ENCODE measurements at regions not wholly inside any gene's neighbourhood (a gene's known extent, or its start where the extent isn't known, plus 50 kb on each side); places are given as distances from the start of the nearest gene placed in this dataset.

DNA sequence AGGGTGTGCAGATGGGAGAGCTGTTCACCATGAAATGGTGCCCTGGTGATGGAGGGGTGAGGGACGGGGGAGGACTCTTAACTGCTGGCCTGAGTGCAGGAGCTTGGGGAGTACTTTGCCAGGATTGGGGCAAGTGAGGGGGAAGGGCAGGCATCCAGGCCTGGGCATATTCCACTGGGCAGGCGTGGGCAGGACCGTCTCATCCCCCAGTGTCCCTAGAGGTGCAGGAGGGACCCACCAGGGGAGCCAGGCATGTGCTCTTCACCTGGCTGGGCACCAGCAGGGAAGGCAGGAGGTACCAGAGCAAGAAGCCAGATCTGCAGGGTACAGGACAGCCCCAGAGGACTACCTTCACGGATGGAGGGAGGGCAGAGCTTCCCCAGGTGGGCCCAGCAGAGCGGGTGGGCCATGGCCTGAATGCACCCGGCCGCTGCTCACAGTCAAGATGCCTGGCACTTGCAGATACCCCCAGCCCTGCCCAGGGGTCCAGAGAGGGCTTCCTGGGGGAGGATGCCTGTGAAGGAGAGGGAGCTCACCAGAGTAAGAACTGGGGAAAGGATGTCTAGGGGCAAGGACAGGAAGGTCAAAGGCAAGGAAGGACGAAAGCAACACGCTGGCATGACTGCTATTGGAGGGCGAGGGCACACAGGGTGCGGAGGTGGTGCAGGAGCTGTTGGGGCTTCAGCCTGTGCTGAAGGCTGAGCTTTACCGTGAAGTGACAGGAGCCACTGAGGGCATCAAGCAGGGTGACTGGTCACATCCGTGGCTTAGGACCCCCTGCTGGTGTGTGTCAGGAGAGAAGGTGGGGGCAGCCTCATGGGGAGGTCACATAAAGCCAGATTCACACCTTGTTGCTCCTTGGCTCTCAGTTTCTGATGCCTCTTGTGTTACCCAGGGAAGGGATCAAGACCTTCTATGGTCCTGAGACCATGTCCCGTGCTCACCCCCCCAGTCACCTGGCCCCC lies 68.2 kb upstream of the NKX1-1 start:
- ChIA-PET POLR2A (no interaction called here), CTCF (no interaction called here)
- DNase-seq (no peak), ATAC-seq (replicated peaks in 1 of 4) (no peak)
- peaks cover 0 to 8% (median under 1%) of the 10 kb centered on the region in 3 donors for H3K9me3 Mint-ChIP-seq
- no peak overlapping the region for H3K27ac Mint-ChIP-seq
- Histone ChIP-seq H3K4me1 (ENCODE audit: control insufficient read depth in 1 of 2, extremely low read depth in 1 of 2, insufficient read depth in 2 of 2, low read length in 2 of 2) (no peaks in the 10 kb centered on the region), H3K27me3 (replicated peaks in 1 of 2; ENCODE audit: control insufficient read depth in 2 of 2, extremely low read depth in 1 of 2, insufficient read depth in 2 of 2, low read length in 1 of 2) (peaks cover 0 to 60% of the 10 kb centered on the region in 2 experiments), H3K36me3 (ENCODE audit: control insufficient read depth in 2 of 2, extremely low read depth in 1 of 2, insufficient read depth in 1 of 2, low read length in 1 of 2) (no peaks in the 10 kb centered on the region), H3K9me3 (no peaks in the 10 kb centered on the region), H3K4me3 (ENCODE audit: control insufficient read depth in 1 of 2, extremely low read depth in 1 of 2, low read length in 1 of 2) (no peak overlapping the region), H3K27ac (ENCODE audit: low read length) (no peak overlapping the region)
- H3K4me1 Mint-ChIP-seq: no peaks in the 10 kb centered on the region
- H3K27me3 Mint-ChIP-seq: peaks cover 20 to 25% of the 10 kb centered on the region in 2 donors
- no peaks in the 10 kb centered on the region for H3K36me3 Mint-ChIP-seq
- no peak overlapping the region for H3K4me3 Mint-ChIP-seq
- WGBS (ENCODE audit: insufficient coverage): 77% methylated on average over 13 of the region's 14 CpGs

DNA sequence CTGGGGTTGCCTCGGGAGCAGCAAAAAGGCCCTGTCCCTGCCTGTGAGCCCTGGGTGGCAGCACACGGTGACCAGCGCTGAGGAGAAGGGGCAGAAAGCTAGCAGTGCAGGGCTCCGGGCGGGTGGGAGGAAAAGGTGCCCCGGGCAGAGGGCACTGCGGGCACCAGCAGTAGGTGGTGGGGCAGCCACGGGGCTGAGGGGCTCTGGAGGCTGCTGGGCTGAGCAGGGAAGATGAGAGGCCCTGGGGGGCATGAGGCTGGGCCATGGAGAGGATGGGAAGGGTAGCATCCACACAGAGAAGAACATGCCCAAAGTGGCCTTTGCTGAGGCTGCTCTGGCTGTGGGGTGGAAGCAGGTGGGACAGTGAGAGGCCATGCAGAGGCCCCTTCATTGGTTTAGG lies 67.5 kb upstream of the NKX1-1 start:
- no peak overlapping the region for H3K4me3 ChIP-seq (ENCODE audit: control insufficient read depth in 1 of 2, extremely low read depth in 1 of 2, low read length in 1 of 2)
- no peak overlapping the region for H3K27ac Mint-ChIP-seq
- POLR2A ChIA-PET: no interaction called here
- H3K36me3 Mint-ChIP-seq: no peaks in the 10 kb centered on the region
- H3K4me1 ChIP-seq (ENCODE audit: control insufficient read depth in 1 of 2, extremely low read depth in 1 of 2, insufficient read depth in 2 of 2, low read length in 2 of 2): no peaks in the 10 kb centered on the region
- no peak overlapping the region for H3K4me3 Mint-ChIP-seq
- H3K27ac ChIP-seq (ENCODE audit: low read length): no peak overlapping the region
- H3K9me3 ChIP-seq: no peaks in the 10 kb centered on the region
- CTCF ChIA-PET: no interaction called here
- peaks cover 0 to 56% of the 10 kb centered on the region in 2 experiments for H3K27me3 ChIP-seq (replicated peaks in 1 of 2; ENCODE audit: control insufficient read depth in 2 of 2, extremely low read depth in 1 of 2, insufficient read depth in 2 of 2, low read length in 1 of 2)
- WGBS (ENCODE audit: insufficient coverage): 84% methylated on average over 8 of the region's 8 CpGs
- DNase-seq (no peak), ATAC-seq (replicated peaks in 1 of 4) (no peak)
- no peaks in the 10 kb centered on the region for H3K4me1 Mint-ChIP-seq
- peaks cover 20 to 24% of the 10 kb centered on the region in 2 donors for H3K27me3 Mint-ChIP-seq
- no peaks in the 10 kb centered on the region for H3K36me3 ChIP-seq (ENCODE audit: control insufficient read depth in 2 of 2, extremely low read depth in 1 of 2, insufficient read depth in 1 of 2, low read length in 1 of 2)
- peaks cover 0 to 8% (median 0%) of the 10 kb centered on the region in 3 donors for H3K9me3 Mint-ChIP-seq

DNA sequence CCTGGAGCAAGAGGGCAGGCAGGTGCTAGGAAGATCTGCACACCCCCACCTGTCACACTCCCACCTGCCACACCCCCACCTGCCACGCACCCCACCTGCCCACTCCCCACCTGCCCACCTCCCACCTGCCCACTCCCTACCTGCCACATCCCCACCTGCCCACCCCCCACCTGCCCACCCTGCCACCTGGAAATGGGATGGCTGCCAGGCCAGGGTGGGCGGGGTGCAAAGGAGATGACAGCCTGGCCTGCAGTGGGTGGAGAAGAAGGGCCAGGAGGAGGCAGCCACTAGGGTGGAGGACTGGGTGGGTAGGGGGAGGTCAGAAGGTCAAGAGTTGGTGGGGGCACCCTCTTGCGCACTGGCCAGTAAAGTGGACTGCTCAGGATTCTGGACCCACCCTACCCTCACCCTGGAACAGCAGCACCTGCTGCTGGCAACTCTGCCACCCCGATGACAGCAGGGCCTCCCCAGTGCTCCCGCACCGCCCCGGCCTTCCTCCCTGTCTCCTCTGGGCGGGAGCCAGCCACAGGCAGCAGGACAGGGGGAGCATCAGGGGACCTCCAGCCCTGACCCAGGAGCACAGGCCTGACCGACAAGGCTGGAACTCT lies 66.8 kb upstream of the NKX1-1 start:
- Histone ChIP-seq H3K9me3 (no peaks in the 10 kb centered on the region), H3K4me1 (ENCODE audit: control insufficient read depth in 1 of 2, extremely low read depth in 1 of 2, insufficient read depth in 2 of 2, low read length in 2 of 2) (no peaks in the 10 kb centered on the region), H3K27ac (ENCODE audit: low read length) (no peak overlapping the region), H3K36me3 (ENCODE audit: control insufficient read depth in 2 of 2, extremely low read depth in 1 of 2, insufficient read depth in 1 of 2, low read length in 1 of 2) (no peaks in the 10 kb centered on the region), H3K27me3 (replicated peaks in 1 of 2; ENCODE audit: control insufficient read depth in 2 of 2, extremely low read depth in 1 of 2, insufficient read depth in 2 of 2, low read length in 1 of 2) (peaks cover 0 to 54% of the 10 kb centered on the region in 2 experiments), H3K4me3 (ENCODE audit: control insufficient read depth in 1 of 2, extremely low read depth in 1 of 2, low read length in 1 of 2) (no peak overlapping the region)
- peaks cover 0 to 13% (median 5%) of the 10 kb centered on the region in 3 donors for H3K9me3 Mint-ChIP-seq
- peaks cover 20 to 24% of the 10 kb centered on the region in 2 donors for H3K27me3 Mint-ChIP-seq
- CTCF ChIA-PET: no interaction called here
- H3K4me3 Mint-ChIP-seq: no peak overlapping the region
- ATAC-seq (replicated peaks in 1 of 4) (no peak), DNase-seq (no peak)
- H3K36me3 Mint-ChIP-seq: no peaks in the 10 kb centered on the region
- H3K27ac Mint-ChIP-seq: no peak overlapping the region
- WGBS (ENCODE audit: insufficient coverage): 93% methylated on average over 6 of the region's 9 CpGs
- POLR2A ChIA-PET: no interaction called here
- no peaks in the 10 kb centered on the region for H3K4me1 Mint-ChIP-seq

DNA sequence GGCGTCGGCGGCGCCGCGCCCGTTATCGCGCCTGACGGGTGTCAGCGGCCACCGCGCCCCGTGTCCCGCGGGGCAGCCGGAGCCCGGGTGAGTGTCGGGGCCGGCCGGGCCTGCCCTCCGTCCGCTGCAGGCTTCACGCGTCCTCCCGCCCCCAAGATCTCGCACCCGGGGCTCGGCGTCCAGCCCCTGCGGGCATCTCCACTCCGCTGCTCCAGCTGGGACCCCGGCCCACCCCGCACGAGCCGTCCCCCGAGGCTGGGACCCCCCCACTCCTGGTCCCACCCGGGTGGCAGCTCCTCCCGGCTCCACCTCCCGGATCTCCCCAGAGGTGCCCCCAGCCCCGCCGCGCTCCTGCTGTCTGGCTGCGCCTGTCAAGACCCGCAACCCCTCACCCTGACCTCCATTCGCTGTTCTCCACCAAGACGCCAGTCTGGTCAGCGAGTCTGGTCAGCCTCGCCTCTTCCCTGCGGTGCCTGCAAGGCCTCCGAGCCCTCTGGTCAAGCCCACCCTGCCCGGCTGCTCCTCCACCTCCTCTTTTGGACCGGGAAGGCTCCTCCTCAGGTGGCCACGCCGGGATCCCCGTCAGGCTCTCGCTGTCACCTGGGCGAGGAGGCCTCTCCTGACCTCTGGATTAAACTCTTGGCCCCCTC lies 66.0 kb upstream of the NKX1-1 start:
- H3K9me3 ChIP-seq: no peaks in the 10 kb centered on the region
- H3K4me3 ChIP-seq (ENCODE audit: control insufficient read depth in 1 of 2, extremely low read depth in 1 of 2, low read length in 1 of 2): no peak overlapping the region
- Mint-ChIP-seq H3K27ac (no peak overlapping the region), H3K4me3 (no peak overlapping the region), H3K9me3 (peaks cover 5 to 20% (median 12%) of the 10 kb centered on the region in 3 donors), H3K36me3 (no peaks in the 10 kb centered on the region), H3K4me1 (no peaks in the 10 kb centered on the region), H3K27me3 (peaks cover 20 to 24% of the 10 kb centered on the region in 2 donors)
- peaks cover 0 to 54% of the 10 kb centered on the region in 2 experiments for H3K27me3 ChIP-seq (replicated peaks in 1 of 2; ENCODE audit: control insufficient read depth in 2 of 2, extremely low read depth in 1 of 2, insufficient read depth in 2 of 2, low read length in 1 of 2)
- no peak overlapping the region for H3K27ac ChIP-seq (ENCODE audit: low read length)
- H3K36me3 ChIP-seq (ENCODE audit: control insufficient read depth in 2 of 2, extremely low read depth in 1 of 2, insufficient read depth in 1 of 2, low read length in 1 of 2): no peaks in the 10 kb centered on the region
- 18% methylated on average over 50 of the region's 58 CpGs for WGBS (ENCODE audit: insufficient coverage)
- no peak for DNase-seq
- ATAC-seq (replicated peaks in 1 of 4): no peak
- ChIA-PET POLR2A (no interaction called here), CTCF (no interaction called here)
- H3K4me1 ChIP-seq (ENCODE audit: control insufficient read depth in 1 of 2, extremely low read depth in 1 of 2, insufficient read depth in 2 of 2, low read length in 2 of 2): no peaks in the 10 kb centered on the region

DNA sequence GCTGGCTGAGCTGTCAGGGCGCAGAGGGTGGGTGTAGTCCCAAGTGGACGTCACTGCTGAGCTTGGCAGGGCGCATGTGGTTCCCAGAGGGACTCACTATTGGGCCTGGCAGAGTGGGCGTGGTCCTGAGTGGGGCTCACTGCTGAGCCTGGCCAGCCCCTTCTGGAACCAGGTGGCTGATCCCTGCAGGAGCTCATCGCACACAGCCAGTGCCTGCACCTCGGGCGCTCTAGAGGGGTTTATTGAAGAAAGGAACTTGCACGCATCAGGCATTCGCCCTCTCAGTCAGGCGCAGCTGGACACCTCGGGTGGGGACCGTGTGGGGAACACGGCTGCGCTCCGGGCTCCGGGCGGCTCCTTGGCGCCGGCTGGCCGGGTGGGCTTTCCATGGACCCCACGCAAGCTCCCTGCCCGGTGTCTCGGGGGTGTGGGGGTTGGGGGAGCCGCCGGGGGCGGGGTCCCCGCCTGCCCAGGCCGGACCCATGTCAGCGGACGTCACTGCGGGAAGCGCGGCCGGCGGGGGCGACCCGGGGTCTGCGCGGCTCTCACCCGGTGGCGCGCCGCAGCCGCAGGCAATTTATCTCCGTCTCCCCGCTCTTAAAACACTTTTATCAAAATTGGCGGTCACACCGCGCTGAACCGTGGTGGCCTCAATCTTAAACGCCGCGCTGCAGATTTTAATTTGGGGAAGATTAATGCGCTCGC lies 65.4 kb upstream of the NKX1-1 start:
- WGBS (ENCODE audit: insufficient coverage): 20% methylated on average over 37 of the region's 55 CpGs
- no peaks in the 10 kb centered on the region for H3K4me1 Mint-ChIP-seq

More for the DNA sequence above, 65.4 kb upstream of the NKX1-1 start:
- Mint-ChIP-seq H3K27ac (no peak overlapping the region), H3K9me3 (peaks cover 5 to 21% (median 12%) of the 10 kb centered on the region in 3 donors), H3K4me3 (no peak overlapping the region), H3K36me3 (no peaks in the 10 kb centered on the region), H3K27me3 (peaks cover 20 to 24% of the 10 kb centered on the region in 2 donors)
- ATAC-seq (replicated peaks in 1 of 4) (no peak), DNase-seq (no peak)
- H3K27ac ChIP-seq (ENCODE audit: low read length): no peak overlapping the region
- H3K36me3 ChIP-seq (ENCODE audit: control insufficient read depth in 2 of 2, extremely low read depth in 1 of 2, insufficient read depth in 1 of 2, low read length in 1 of 2): no peaks in the 10 kb centered on the region
- H3K4me3 ChIP-seq (ENCODE audit: control insufficient read depth in 1 of 2, extremely low read depth in 1 of 2, low read length in 1 of 2): no peak overlapping the region
- ChIA-PET CTCF (no interaction called here), POLR2A (no interaction called here)
- no peaks in the 10 kb centered on the region for H3K4me1 ChIP-seq (ENCODE audit: control insufficient read depth in 1 of 2, extremely low read depth in 1 of 2, insufficient read depth in 2 of 2, low read length in 2 of 2)
- no peaks in the 10 kb centered on the region for H3K9me3 ChIP-seq
- peaks cover 0 to 51% of the 10 kb centered on the region in 2 experiments for H3K27me3 ChIP-seq (replicated peaks in 1 of 2; ENCODE audit: control insufficient read depth in 2 of 2, extremely low read depth in 1 of 2, insufficient read depth in 2 of 2, low read length in 1 of 2)
